Hepatocyte (in vitro differentiated cells): ENCODE measurements at regions not wholly inside any gene's neighbourhood (a gene's known extent, or its start where the extent isn't known, plus 50 kb on each side); places are given as distances from the start of the nearest gene placed in this dataset.
"Not testable (repeated sequence)": the region's sequence is repeated elsewhere in the genome, so short reads cannot be mapped to it uniquely, and the experiment has no call there.

Experiments used
- DNase-seq: peaks from one replicate; pipeline ENCODE4 v3.0.0-alpha.2; 2016; ENCODE audit warnings: low spot score
- H2AFZ ChIP-seq: fragments of 200-600 bp; sonication (generic); 2 replicates; pipeline ENCODE4 v1.6.0; 2016; ENCODE audit warnings: antibody characterized with exemption, mild to moderate bottlenecking
- H3K27ac ChIP-seq: fragments of 200-600 bp; sonication (generic); 2 replicates; pipeline ENCODE4 v1.5.1; 2016; ENCODE audit warnings: mild to moderate bottlenecking
- H3K27me3 ChIP-seq: fragments of 200-600 bp; sonication (generic); 2 replicates; pipeline ENCODE4 v1.6.1; 2016
- H3K36me3 ChIP-seq: fragments of 200-600 bp; sonication (generic); replicated peaks from 2 replicates; pipeline ENCODE4 v1.5.1; 2016; ENCODE audit warnings: low read depth; ENCODE audit not compliant: insufficient read depth
- H3K4me1 ChIP-seq: fragments of 200-600 bp; sonication (generic); 2 replicates; pipeline ENCODE4 v1.5.1; 2016; ENCODE audit warnings: mild to moderate bottlenecking, moderate library complexity; ENCODE audit not compliant: insufficient read depth
- H3K4me2 ChIP-seq: fragments of 200-600 bp; sonication (generic); 2 replicates; pipeline ENCODE4 v1.6.0; 2016
- H3K4me3 ChIP-seq: fragments of 200-600 bp; sonication (generic); 2 replicates; pipeline ENCODE4 v1.5.1; 2016; ENCODE audit warnings: mild to moderate bottlenecking
- H3K79me2 ChIP-seq: fragments of 200-600 bp; sonication (generic); 2 replicates; pipeline ENCODE4 v1.6.0; 2017; ENCODE audit warnings: mild to moderate bottlenecking
- H3K9me2 ChIP-seq: fragments of 200-600 bp; sonication (generic); replicated peaks from 2 replicates; pipeline ENCODE4 v1.6.0; 2017; ENCODE audit warnings: mild to moderate bottlenecking; ENCODE audit not compliant: insufficient read depth
- H3K9me3 ChIP-seq: fragments of 200-600 bp; sonication (generic); 2 replicates; pipeline ENCODE4 v1.5.1; 2016; ENCODE audit warnings: low read depth, mild to moderate bottlenecking
- H4K20me1 ChIP-seq: fragments of 200-600 bp; sonication (generic); 2 replicates; pipeline ENCODE4 v1.6.0; 2016; ENCODE audit warnings: mild to moderate bottlenecking; ENCODE audit not compliant: insufficient read depth, poor library complexity, severe bottlenecking
- EZH2 ChIP-seq: fragments of 200-600 bp; sonication (generic); IDR thresholded peaks from 2 replicates; pipeline ENCODE4 v1.6.1; 2016; ENCODE audit warnings: antibody characterized with exemption, mild to moderate bottlenecking, borderline replicate concordance
- EZH2phosphoT487 ChIP-seq: fragments of 200-600 bp; sonication (generic); IDR thresholded peaks from one replicate; pipeline ENCODE4 v1.6.1; 2018; ENCODE audit warnings: antibody characterized with exemption, mild to moderate bottlenecking, low read depth, moderate library complexity; ENCODE audit not compliant: unreplicated experiment, severe bottlenecking
- WGBS: methylation state at CpG from one replicate; pipeline ENCODE4 v1.1.6; 2016; ENCODE audit warnings: low lambda C conversion rate; ENCODE audit errors: missing lambda C conversion rate; 5-methylcytosine and 5-hydroxymethylcytosine counted together
- TF ChIP-seq, protein P1 (sequence below): fragments of 200-600 bp; sonication (generic); IDR thresholded peaks from 2 replicates; pipeline ENCODE4 v1.5.1; 2016; ENCODE audit warnings: antibody characterized with exemption, mild to moderate bottlenecking; ENCODE audit not compliant: poor library complexity

DNA sequence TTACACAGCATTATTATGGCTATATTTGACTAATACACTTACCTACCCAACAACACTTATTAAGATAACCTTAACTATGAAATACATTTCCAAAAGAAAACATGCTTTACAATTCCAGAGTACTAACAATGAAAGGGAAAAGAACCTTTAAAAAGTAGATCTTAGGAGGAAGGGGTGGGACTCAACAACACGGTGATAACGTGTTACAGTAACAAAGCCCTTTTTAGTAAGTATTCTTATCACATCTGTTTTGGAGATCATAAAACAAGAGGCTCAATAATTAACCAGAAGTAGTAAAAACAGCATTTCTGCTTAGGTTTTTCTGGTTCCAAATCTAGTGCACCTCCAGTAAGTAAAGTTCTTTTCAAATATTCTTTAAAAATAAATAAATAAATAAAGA is 202.1 kb upstream of the SLC7A11 start:
- TF ChIP-seq EZH2phosphoT487 (no peak), EZH2 (no peak)
- TF ChIP-seq, protein P1, sequence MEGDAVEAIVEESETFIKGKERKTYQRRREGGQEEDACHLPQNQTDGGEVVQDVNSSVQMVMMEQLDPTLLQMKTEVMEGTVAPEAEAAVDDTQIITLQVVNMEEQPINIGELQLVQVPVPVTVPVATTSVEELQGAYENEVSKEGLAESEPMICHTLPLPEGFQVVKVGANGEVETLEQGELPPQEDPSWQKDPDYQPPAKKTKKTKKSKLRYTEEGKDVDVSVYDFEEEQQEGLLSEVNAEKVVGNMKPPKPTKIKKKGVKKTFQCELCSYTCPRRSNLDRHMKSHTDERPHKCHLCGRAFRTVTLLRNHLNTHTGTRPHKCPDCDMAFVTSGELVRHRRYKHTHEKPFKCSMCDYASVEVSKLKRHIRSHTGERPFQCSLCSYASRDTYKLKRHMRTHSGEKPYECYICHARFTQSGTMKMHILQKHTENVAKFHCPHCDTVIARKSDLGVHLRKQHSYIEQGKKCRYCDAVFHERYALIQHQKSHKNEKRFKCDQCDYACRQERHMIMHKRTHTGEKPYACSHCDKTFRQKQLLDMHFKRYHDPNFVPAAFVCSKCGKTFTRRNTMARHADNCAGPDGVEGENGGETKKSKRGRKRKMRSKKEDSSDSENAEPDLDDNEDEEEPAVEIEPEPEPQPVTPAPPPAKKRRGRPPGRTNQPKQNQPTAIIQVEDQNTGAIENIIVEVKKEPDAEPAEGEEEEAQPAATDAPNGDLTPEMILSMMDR: no peak
- Histone ChIP-seq H3K9me2 (no peaks in the 10 kb centered on the region), H3K4me3 (no peak overlapping the region), H3K79me2 (no peaks in the 10 kb centered on the region), H3K36me3 (no peaks in the 10 kb centered on the region), H3K4me1 (no peaks in the 10 kb centered on the region), H2AFZ (no peak overlapping the region), H3K9me3 (no peaks in the 10 kb centered on the region), H4K20me1 (no peaks in the 10 kb centered on the region), H3K4me2 (no peak overlapping the region), H3K27me3 (no peaks in the 10 kb centered on the region), H3K27ac (no peak overlapping the region)
- WGBS: 81% methylated on average over 2 of the region's 2 CpGs
- DNase-seq: no peak

DNA sequence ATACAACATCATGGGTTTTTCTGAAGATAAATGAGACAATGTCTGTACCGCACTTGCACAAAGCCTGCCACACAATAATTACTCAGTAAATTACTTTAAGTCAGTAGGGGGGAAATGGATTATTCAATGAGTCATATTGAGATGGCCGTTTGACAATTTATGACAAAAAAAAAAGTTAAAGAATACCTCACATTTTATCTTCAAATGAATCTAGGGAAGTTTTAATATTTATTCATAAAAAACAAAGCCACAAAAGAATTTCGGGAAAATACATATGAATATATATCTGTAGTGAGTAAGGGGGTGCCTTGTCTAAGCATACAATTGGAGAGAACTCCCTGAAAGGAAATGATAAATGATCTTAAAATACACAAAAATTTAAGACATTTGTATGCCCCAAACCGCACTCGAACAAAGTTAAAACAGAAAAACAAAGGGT is 197.0 kb upstream of the SLC7A11 start:
- 95% methylated on average over 5 of the region's 5 CpGs for WGBS
- no peaks in the 10 kb centered on the region for H3K4me1 ChIP-seq
- no peak overlapping the region for H3K4me2 ChIP-seq
- DNase-seq: no peak
- H3K27ac ChIP-seq: no peak overlapping the region
- H3K9me2 ChIP-seq: no peaks in the 10 kb centered on the region
- no peak for TF ChIP-seq EZH2phosphoT487
- no peak for TF ChIP-seq EZH2
- TF ChIP-seq, protein P1: no peak
- no peaks in the 10 kb centered on the region for H3K79me2 ChIP-seq
- H4K20me1 ChIP-seq: no peaks in the 10 kb centered on the region
- no peaks in the 10 kb centered on the region for H3K27me3 ChIP-seq
- H3K36me3 ChIP-seq: no peaks in the 10 kb centered on the region
- no peak overlapping the region for H3K4me3 ChIP-seq
- no peaks in the 10 kb centered on the region for H3K9me3 ChIP-seq
- no peak overlapping the region for H2AFZ ChIP-seq

DNA sequence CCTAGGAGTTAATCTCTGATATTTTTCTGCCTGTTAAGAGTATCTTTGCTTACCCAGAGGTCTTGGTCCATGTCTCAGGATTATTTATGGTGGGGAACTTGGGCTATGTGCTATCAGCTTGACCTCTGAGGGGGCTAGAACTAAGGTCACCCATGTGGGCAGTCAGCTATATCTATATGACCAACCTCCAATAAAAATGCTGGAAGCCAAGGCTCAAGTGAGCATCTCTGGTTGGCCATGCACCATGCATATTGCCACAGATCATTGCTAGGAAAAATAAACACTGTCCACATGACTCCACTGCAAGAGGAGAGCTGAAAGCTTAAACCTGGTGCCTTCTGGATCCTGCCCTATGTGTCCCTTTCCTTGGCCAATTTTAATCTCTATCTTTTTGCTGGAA is 196.5 kb upstream of the SLC7A11 start:
- H3K27ac ChIP-seq: no peak overlapping the region
- H2AFZ ChIP-seq: no peak overlapping the region
- H4K20me1 ChIP-seq: no peaks in the 10 kb centered on the region
- H3K4me2 ChIP-seq: no peak overlapping the region
- H3K36me3 ChIP-seq: no peaks in the 10 kb centered on the region
- H3K9me2 ChIP-seq: no peaks in the 10 kb centered on the region
- no peak for DNase-seq
- H3K79me2 ChIP-seq: no peaks in the 10 kb centered on the region
- no peaks in the 10 kb centered on the region for H3K9me3 ChIP-seq
- no peaks in the 10 kb centered on the region for H3K4me1 ChIP-seq
- H3K4me3 ChIP-seq: no peak overlapping the region
- TF ChIP-seq EZH2phosphoT487 (no peak), EZH2 (no peak)
- TF ChIP-seq, protein P1: no peak
- no peaks in the 10 kb centered on the region for H3K27me3 ChIP-seq

DNA sequence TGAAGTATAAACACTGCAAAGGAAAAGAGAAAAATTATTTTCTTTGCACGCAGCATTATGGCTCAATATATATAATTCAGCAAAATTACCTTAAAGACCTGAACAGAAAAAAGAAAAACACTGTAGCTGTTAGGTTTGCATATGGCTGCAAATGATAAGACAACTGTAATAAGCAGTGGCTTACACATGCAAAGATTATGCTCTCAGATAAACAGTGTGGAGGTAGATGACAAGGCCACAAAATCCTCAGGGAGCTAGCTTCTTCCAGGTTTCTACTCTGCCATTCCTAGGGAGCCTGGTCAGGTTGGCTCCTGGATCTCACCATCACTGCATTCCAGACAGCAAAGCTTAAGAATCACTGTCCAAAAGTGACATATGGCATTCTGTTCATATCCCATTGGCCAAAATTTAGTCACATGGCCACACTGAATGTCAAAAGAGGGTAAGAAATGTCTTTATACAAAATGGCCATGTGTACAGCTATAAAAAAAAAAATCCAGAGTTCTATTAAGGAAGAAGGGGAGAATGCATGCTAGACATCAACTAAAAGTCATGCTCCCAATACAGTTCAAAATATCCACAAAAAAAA is 195.2 kb upstream of the SLC7A11 start:
- Histone ChIP-seq H3K27ac (no peak overlapping the region), H3K4me3 (no peak overlapping the region), H3K9me3 (no peaks in the 10 kb centered on the region), H3K27me3 (no peaks in the 10 kb centered on the region), H3K4me2 (no peak overlapping the region), H3K79me2 (no peaks in the 10 kb centered on the region), H3K36me3 (no peaks in the 10 kb centered on the region), H2AFZ (no peak overlapping the region), H3K9me2 (no peaks in the 10 kb centered on the region), H4K20me1 (no peaks in the 10 kb centered on the region), H3K4me1 (no peaks in the 10 kb centered on the region)
- no peak for DNase-seq
- TF ChIP-seq, protein P1: no peak
- TF ChIP-seq EZH2phosphoT487 (no peak), EZH2 (no peak)
- WGBS: 90% methylated on average over 1 of the region's 1 CpG

DNA sequence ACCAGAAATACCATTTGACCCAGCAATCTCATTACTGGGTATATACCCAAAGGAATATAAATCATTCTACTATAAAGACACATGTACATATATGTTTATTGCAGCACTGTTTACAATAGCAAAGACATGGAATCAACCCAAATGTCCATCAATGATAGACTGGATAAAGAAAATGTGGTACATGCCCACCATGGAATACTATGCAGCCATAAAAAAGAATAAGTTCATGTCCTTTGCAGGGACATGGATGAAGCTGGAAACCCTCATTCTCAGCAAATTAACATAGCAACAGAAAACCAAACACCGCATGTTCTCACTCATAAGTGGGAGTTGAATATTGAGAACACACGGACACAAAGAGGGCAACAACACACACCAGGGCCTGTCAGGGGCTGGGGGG is 193.6 kb upstream of the SLC7A11 start:
- not testable (repeated sequence) for H3K4me1 ChIP-seq, H3K27ac ChIP-seq, H3K79me2 ChIP-seq, DNase-seq, H4K20me1 ChIP-seq, H3K9me2 ChIP-seq, H3K4me3 ChIP-seq, H3K9me3 ChIP-seq, H3K27me3 ChIP-seq, H3K4me2 ChIP-seq, H3K36me3 ChIP-seq, H2AFZ ChIP-seq
- WGBS: 98% methylated on average over 2 of the region's 2 CpGs

DNA sequence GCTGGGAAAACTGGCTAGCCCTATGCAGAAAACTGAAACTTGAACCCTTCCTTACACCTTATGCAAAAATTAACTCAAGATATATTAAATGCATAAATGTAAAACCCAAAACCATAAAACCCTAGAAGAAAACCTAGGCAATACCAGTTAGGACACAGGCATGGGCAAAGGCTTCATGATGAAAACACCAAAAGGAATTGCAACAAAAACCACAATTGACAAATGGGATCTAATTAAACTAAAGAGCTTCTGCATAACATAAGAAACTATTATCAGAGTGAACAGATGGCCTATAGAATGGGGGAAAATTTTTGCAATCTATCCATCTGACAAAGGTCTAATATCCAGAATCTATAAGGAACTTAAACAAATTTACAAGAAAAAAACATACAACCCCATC is 192.9 kb upstream of the SLC7A11 start:
- H2AFZ ChIP-seq, H3K79me2 ChIP-seq, H3K27ac ChIP-seq, H3K4me2 ChIP-seq, H3K4me1 ChIP-seq, DNase-seq, H3K9me2 ChIP-seq, H4K20me1 ChIP-seq, H3K36me3 ChIP-seq, H3K4me3 ChIP-seq, H3K9me3 ChIP-seq, H3K27me3 ChIP-seq: not testable (repeated sequence)
